ENCODE measurements at regions not wholly inside any gene's neighbourhood (a gene's known extent, or its start where the extent isn't known, plus 50 kb on each side); places are given as distances from the start of the nearest gene placed in this dataset.
A peak's percentile ranks its signal among the peaks of the same experiment; 100 is the strongest.
"Not testable (repeated sequence)": the region's sequence is repeated elsewhere in the genome, so short reads cannot be mapped to it uniquely, and the experiment has no call there.

DNA sequence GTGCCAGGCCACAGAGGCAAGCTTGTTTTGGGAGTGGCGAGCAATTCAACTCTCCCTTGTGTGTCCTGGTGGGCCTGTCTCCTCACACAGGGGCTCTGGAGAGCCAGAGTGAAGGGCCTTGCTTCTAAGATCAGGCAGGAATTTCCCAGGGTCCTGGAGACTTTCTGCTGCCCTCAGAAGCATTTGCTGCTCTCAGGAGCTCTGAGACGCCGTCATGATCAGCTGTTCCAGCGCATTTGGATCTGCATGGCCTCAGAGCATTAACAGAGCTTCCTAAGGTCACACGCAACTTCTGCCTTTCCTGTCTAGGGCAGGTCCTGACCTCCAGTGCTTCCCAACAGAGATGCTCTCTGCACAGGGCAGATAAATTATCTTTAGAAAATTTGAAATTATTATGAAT lies 52.2 kb upstream of the C10orf90 start:
- no peak for DNase-seq

DNA sequence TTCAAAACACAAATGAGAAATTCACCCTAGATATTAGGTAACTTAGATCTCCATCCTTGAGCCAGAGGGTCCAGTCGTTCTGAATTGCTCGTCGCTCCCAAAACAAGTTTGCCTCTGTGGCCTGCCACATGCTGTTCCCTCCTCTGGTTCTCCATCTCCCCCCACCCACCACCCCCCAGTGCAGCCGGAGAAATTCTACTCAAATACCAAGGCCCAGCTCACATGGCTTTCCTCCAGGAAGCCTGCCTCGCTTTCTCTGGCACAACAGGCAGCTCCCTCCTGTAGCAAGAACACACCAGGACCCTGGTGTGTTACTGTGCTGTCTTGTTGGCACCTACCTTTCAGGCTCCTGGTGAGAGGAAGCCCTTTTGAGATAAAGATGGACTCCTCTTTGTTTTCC lies 52.7 kb upstream of the C10orf90 start:
- no peak for DNase-seq

DNA sequence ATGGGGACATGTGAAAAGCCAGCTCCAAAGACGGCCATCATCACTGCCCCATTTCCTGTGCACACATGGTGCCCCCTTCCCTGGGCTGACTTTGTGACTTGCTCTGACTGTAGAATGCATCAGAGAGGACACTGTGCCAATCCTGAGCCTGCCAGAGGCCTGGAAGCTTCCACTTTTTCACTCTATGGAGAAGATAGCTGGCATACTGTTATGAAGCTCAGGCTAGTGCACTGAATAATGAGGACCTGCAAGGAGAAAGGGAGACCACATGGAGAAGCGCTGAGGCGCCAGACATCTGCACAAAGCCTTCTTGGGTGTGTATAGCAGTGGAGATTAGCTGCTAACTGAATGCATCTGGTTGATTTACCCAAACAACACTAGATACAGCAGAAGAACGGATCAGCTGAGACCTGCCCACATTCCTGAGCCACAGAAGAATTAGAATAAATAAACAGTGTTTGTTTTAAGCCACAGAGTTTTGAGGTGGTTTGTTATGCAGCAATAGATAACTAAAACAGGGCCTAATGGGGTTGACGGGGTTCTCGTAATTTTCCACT lies 58.9 kb upstream of the C10orf90 start:
- DNase-seq, result no peak

DNA sequence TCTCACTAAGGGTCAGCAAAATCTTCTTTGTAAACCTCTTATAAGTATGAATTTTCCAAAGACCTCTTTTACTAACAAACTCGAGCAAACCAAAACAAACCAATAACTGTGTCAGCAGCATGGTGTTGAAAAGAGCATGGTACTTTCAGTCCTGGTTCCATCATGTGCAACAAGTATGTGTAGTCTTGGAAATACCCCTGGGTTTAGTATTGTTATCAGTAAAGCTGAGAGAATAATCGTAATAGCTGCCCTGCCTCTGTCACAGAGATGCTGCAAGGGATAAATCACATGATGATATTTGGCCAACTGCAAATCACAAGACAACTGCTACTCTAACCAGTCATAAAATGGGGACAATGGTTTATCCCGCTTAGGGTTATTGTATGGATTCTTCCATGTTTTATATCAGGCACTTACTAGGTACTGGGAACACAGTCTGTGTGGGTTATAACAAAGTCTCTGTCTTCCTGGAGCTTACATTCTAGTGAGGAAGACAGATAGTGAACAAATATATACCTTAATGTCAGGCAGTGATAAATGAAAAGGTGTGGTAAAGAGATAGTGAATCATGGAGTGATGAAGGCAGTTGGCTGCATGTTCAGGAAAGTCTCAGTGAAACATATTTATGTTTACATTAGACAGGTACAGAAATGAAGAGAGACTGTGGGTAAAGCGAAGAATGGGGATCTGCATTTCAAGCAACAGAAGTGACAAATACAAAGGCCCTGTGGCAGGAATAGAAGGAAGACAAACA lies 60.5 kb upstream of the C10orf90 start:
- no peak for DNase-seq

DNA sequence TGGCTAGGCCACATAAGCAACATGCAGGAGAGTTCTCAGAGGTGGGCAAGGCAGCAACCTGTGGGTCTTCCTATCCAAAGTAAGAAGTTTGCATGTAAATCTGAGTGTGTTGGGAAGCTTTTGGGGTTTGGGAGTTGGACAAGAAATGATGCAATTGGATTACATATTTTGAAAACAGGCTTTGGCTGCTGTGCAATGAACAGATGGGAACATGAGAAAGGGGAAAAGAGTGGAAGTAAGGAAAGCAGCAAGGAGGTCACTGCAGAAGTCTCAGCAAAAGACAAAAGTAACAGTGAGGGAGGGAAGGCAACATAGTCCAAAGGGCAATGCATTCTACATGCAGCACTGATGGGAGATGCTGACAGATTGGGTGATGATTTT lies 61.1 kb upstream of the C10orf90 start:
- no peak for DNase-seq

DNA sequence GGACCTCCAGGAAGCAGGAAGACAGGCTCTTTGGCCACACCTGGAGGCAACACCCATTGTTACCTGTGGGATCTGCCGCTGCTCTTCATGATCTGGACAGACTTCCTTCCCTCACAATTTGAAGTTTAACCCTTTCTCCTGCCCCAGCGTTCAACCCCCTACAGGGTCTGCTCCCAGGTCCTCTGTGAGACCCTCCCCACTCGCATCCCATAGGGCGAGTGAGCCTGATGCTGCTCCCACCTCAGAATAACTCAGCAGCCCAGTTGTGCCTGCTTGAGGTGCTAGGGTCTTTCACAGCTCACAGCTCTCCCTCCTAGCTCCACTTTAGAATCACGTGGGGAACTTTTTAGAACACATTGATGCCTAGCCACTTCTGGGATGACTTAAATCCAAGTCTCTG lies 61.8 kb upstream of the C10orf90 start:
- DNase-seq, result no peak

DNA sequence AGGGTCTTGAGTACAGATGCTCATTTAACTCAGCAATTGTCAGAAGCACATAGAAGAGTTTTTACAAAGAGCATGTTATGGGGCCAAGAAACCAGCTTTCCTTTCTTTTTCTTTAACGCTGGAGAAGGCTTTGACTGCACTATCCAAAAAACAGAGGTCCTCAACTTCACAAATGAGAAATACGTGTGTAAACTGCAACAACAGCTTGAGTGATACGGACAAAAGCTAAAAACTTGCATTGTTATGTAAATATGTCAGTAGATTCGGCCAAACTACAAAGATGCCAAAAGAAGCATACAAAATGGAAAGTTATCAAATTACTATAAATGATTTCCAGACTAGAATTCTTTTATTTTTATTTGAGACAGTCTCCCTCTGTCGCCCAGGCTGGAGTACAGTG lies 62.4 kb upstream of the C10orf90 start:
- DNase-seq, result no peak

DNA sequence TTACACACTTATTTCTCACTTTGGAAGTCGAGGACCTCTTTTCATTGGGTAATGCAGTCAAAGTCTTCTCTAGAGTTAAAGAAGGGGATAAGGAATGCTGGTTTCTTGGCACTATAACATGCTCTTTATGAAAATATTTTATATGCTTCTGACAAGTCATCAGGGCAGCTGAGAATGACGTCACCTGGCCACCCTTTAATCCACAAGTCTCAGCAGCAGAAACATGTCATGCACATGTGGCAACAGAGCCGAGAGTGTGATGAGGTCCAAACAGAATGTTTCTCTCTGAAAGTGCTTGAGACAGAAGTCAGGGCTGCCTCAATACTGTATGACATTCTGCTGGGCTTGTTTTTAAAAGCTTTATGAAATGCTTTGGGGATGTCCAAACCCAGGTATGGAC lies 63.5 kb upstream of the C10orf90 start:
- no peak for DNase-seq

DNA sequence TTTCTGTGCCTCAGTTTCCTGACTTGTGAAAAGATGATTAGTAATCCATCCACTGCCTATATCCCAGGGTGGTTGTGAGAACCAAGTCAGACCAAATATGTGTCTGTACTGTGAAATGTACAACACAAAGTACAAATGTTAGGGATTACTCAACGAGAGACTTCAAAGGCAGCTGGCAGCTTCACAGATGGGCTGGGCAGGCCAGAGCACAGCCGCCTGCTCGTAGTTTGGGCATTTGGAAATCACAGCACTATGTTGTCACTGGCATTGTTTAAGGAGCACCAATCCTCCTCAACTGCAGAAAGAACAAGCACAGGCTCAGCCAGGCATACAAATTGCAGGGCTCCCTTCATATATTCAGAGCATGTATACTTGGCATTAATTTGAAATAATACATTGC lies 64.5 kb upstream of the C10orf90 start:
- no peak for DNase-seq

DNA sequence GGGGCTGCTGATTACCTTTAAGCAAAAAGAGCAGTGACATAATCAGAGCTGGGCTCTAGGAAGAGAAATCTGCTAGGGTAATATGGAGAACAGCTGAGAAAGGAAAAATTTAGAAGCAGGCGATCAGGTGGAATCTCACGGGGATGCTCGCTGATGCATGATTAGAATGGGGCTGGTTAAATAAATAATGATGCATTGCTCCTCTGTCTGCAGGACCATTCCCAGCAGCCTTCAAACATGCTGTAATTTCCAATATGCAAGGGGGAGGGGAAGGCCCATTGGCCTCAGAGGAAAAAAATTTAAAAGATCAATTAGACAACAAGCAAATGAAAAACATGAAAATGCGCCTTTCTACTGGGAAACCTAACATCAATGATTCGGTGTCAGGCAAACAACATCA lies 65.6 kb upstream of the C10orf90 start:
- DNase-seq, result no peak

DNA sequence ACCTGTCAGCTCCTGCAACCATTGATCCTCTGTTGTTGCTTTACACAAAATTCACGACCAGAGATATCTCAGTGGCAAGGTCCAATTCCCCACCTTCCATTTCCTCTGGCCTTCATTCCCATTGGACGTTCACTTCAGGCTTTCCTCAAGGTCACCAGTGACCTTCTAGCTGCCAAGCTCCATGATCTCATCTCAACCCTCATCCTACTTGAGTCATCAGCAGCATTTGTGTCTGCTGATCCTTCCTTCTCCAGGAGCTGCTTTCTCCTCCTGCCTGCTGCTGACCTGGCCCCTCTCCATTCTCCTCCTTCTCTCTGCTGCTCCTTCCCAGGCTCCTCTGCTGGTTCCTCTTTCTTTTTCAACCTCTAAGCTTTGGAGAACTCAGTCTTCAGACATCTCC lies 66.2 kb upstream of the C10orf90 start:
- DNase-seq, result no peak

DNA sequence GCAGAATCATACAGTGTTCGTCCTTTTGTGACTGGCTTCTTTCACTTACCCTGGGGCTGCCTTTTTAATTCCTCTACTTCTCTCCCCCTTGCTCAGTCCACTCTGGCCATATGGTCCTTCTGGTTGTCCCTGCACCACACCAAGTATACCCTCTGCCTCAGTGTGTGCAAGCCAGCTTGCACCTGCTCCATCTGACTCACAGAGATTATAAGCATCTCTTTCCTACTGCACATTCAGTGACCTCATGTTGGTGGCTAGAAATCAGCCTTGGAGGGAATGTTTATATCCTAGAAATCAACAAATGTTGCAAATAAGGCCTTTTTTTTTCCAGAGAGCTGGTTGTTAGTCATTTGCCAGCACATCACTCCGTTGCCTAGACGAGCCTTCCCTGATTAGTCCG lies 67.5 kb upstream of the C10orf90 start:
- no peak for DNase-seq

DNA sequence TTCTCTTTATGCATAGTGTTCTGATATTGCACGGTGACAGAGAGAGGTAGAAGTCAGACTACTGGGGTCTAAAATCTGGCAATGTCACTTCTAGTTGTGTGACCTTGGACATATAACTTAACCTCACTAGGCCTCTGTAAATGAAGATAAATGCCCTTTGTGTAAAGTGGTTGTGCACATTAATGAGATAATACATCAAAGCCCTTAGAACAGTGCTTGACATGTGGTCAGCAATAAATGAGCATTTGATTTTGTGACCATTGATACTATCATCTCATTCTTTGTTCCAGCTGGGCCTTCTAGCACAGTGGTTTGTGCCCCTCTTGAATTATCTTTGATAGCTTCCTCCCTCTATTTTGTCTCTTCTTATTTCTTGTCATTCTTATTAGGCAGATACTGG lies 74.1 kb upstream of the C10orf90 start:
- no peak for DNase-seq

DNA sequence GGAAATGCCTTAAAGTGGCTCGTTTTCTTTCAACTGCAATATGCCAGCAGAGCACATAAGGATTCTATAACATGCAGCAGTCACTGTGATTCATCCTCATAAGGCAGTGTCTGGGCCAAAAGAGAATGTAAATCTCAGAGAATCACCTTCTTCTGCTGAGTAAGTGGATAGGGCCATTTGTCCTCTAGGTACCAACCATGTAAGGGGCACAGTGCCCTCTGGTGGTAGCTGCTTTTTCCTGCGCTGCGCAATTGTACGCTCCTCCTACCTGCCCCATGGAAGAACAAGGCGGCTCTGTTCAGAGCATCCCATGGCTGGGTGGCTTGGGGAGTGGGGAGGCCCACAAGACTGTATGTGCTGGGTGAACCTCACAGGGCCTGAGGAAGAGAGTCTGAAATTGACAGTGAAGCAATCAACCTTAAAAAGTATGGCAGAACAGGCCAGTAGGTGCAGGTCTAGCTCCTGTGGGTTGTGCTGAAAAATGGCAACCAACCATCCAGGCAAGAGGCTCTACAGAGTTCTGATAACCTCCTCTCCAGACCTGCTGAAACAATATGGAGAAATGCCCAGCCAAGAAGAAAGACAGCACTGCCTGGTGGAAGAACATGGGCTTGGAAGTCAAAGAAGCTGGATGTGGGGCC lies 78.6 kb upstream of the C10orf90 start:
- DNase-seq, result peak; percentile 33

DNA sequence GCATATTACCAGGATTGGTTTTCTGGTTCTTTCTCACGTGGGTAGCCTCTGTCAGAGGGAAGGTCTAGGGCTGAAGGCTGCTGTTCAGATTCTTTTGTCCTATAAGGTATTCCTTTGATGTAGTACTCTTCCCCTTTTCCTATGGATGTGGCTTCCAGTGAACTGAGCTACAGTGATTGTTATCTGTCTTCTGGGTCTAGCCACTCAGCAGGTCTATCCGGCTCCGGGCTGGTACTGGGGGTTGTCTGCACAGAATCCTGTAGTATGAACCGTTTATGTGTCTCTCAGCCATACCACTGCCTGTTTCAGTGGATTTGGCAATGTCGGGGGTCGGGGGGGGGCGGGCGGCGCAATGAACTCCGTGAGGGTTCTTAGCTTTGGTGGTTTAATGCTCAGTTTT lies 84.5 kb upstream of the C10orf90 start:
- DNase-seq, result no peak

DNA sequence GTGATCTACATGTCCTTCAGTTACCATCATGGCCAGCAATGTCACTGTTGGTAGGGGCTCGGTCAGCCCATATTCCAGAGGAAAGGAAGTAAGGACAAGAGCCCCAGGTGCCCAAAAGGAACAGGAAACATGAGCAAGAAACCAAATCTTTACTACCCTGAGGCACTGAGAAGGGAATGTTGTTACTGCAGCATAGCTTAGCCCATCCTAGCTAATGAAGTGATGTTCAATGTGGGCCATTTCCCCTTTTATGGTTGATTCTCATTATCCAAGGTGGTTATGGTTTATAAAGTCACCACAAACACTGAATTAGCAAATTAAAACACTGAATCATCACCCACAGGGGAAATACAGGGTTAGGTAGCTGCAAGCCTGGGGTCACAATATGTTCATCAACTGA lies 88.4 kb upstream of the C10orf90 start:
- no peak for DNase-seq

DNA sequence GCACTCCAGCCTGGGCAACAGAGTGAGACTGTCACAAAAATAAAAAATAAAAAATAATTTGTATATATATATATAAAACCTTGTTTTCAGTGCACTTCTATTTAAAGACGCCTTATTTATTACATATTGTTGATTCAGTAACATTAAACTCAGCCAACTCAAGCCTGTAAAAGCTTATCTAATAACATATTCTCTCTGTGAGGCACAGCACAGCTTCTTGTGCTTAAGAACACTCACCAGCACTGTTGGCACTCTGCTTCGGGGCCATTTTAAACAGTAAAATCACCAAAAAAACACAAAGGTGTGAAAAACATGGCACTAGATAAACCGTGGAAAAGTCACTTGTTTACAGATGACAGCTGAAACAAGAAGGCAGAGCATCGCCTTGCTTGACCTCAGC lies 89.0 kb upstream of the C10orf90 start:
- DNase-seq, result no peak

DNA sequence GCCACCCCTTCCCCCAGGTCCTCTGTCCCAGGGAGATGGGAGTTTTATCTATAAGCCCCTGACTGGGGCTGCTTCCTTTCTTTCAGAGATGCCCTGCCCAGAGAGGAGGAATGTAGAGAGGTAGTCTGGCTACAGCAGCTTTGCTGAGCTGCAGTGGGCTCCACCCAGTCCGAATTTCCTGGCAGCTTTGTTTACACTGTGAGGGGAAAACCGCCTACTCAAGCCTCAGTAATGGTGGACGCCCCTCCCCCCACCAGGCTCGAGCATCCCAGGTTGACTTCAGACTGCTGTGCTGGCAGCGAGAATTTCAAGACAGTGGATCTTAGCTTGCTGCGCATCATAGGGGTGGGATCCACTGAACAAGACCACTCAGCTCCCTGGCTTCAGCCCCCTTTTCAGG lies 96.2 kb upstream of the C10orf90 start:
- DNase-seq, result not testable (repeated sequence)

DNA sequence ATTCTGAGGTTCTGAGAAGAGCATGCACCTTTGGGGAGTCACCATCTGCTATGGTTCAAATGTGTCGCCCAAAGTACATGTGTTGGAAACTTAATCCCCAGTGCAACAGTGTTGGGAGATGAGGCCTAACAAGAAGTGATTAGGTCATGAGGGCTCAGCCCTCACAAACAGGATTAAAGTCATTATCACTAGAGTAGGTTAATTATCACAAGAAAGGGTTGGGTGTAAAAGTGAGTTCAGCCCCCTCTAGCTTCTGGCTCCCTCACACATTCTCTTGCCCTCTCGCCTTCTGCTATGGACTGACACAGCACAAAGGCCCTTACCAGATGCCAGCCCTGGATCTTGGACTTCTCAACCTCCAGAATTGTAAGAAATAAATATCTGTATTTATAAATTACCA lies 100.3 kb upstream of the C10orf90 start:
- no peak for DNase-seq

DNA sequence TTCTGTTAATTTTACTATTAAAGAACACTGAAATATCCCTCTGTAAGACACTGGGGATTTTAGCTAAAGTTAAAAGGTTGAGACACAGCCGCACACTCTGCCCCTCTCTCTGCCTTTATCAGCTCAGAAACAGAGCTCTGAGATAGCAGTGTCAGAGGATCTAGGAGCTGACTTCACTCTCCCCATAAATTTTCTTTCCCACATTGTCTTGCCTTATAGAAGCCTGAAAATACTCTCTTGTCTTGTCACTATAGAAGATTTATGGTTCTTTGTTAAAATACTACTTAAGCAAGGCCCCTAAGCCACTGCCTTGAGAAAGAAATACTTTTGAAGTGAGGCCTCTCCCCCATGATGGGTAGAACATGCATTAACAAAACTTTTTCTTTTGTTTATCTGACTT lies 105.7 kb upstream of the C10orf90 start:
- no peak for DNase-seq

DNA sequence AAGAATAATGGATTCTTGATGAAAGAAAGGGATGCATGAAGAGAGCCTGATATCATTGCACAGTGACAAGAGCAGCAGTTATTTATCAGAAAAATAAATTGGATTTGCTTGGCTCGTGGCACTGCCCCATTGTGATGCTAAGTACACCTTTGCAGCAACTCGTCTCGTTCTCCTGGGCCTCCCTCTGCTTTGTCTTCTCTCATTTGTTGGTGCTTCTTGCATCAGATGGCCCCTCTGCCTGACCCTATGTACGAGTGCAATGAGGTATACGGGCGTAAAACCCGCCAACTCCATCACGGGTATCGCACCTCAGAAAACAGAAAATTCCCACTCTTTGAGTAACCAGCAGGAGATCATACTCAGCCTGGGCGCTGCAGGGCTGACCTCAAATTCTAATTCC lies 107.2 kb upstream of the C10orf90 start:
- no peak for DNase-seq

DNA sequence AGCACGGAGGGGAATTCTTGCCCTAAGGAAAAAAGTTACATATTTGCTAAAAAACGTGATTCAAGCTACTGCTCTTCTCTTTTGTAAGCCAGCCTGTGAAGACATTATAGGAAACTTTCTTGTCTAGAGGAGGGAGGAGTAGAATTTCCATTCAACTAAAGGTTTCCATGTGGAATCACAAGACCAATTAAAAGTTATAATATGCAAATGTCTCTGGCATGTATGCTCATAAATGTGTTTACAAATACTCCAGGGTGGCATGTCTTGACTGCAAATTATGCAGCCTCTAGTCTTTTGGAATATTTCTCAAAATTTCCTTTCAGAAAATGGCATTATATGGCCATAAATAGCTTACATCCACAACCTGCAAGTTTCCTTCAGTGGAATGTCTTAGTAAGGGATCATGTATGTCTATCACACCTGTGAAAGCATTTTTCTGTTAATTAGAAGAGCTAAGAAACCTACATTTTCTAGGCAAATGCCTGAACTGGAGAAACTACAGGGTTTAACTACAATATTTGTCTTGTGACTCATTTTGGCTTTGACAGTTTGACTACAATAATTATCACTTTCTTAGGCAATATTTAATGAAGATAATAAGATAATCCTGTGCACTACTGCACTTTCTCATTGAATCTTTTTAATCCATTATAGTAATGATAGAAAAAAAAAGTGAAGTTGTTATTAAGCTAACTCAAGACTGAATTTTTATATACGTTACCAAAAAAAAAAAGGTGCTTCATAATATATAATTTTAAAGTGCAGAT lies 111.1 kb upstream of the C10orf90 start:
- no peak for DNase-seq

DNA sequence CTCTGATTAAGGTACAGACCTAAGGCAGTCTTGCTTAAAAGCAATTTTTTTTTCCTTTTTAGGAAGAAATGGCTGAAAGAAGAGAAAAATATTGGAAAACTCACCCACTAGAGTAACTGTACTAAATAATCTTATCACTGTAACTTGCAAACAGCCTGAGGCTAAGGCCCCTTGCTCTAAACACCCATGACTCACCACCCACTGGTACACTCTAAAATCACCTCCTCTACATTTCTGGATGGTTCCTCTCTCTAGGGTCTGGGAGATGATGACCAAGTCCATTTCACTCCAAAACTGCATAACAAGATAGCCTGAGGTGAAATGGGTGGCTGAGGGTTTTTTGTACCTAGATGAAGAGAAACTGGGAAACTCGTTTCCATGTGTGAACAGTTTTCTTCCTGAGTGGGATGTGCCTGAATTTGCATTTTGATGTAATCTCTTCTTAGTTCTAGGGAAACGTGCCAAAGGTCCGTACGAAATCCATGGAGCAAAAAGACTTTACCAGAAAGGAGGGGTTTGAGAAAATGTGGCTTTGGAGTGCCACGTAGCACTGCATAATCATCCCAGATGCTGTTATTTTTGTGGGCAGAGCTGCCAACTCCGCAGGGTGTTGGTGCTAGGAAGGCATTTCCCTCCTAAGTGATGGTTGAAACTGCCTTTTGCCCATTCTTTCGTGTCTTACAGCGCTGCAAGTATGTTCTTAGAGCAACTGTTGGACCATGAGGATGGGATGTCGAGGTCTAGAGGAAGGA lies 113.5 kb upstream of the C10orf90 start:
- no peak for DNase-seq

Measured in amniotic stem cell (primary cell).